ENCODE measurements at regions not wholly inside any gene's neighbourhood (a gene's known extent, or its start where the extent isn't known, plus 50 kb on each side); places are given as distances from the start of the nearest gene placed in this dataset.

DNA sequence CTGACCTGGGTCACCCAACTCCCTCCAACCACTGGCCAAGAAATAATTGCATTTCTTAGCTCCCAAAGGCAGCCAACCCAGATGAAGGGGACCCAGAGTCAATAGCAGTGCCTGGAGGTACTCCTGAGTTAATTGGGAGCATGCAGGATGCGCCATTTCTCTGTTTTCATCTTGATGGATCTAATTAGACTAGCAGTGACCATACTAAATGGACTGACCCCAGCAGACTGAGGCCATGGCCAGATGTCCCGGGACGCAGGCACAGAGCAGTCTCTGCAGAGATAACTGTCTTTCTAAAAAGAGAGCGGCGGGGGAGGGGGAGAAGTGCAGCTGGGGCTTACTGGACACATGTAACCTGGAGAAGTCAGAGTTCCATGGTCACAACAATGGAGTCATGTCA is 53.2 kb upstream of the CMKLR1 start:
- BruUV-seq (replicated peaks), result no TSS peak
- no peaks in the 10 kb centered on the region for H3K4me1 ChIP-seq (ENCODE audit: insufficient read depth, low read length, poor library complexity, severe bottlenecking)
- no peaks in the 10 kb centered on the region for H3K36me3 ChIP-seq (ENCODE audit: insufficient read depth, low read length, poor library complexity, severe bottlenecking)
- POLR2A ChIA-PET (ENCODE audit: low non-redundant PET), result no interaction called here
- H3K4me3 ChIP-seq (ENCODE audit: low read depth, low read length, poor library complexity, severe bottlenecking), result no peak overlapping the region
- no peaks in the 10 kb centered on the region for H3K27me3 ChIP-seq (replicated peaks; ENCODE audit: insufficient read depth, low read depth, low read length, poor library complexity)
- no peak overlapping the region for H3K27ac ChIP-seq (ENCODE audit: low read depth, low read length, poor library complexity, severe bottlenecking)
- TF ChIP-seq EZH2 (IDR thresholded peaks at IDR 0.05; ENCODE audit: borderline replicate concordance, low read depth, low read length, poor library complexity, severe bottlenecking), result no peak
- no peak for TF ChIP-seq CTCF (conservative IDR thresholded peaks at IDR 0.05; ENCODE audit: low read depth, low read length)
- no peaks in the 10 kb centered on the region for H3K9me3 ChIP-seq (ENCODE audit: low read depth, low read length, poor library complexity, severe bottlenecking)
- intact Hi-C loops (cut with micrococcal nuclease; ENCODE audit: unreplicated experiment), result no loop called here
- no peak for DNase-seq (ENCODE audit: low spot score)
- CTCF ChIA-PET, result no interaction called here

- intact Hi-C loops (cut with micrococcal nuclease; ENCODE audit: unreplicated experiment), result no loop called here
- no TSS peak for BruUV-seq (replicated peaks)
These were observed 51.5 kb upstream of the CMKLR1 start for GRCh38 chr12:108390495-108391203.

DNA sequence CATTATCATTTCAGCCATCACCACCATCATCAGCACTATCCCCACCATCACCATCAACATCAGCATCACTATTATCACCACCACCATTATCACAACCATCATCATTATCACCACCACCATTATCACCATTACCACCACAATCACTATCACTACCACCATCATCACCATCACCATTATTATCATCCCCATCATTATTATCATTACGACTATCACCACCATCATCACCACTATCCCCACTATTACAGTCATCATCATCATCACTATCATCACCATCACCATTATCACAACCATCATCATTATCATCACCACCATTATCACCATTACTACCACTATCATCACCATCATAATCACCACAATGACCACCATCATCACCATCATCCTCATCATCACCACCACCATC is 50.4 kb upstream of the CMKLR1 start:
- Histone ChIP-seq H3K9me3 (ENCODE audit: low read depth, low read length, poor library complexity, severe bottlenecking) (no peaks in the 10 kb centered on the region), H3K4me1 (ENCODE audit: insufficient read depth, low read length, poor library complexity, severe bottlenecking) (no peaks in the 10 kb centered on the region), H3K4me3 (ENCODE audit: low read depth, low read length, poor library complexity, severe bottlenecking) (no peak overlapping the region), H3K36me3 (ENCODE audit: insufficient read depth, low read length, poor library complexity, severe bottlenecking) (no peaks in the 10 kb centered on the region), H3K27me3 (replicated peaks; ENCODE audit: insufficient read depth, low read depth, low read length, poor library complexity) (no peaks in the 10 kb centered on the region), H3K27ac (ENCODE audit: low read depth, low read length, poor library complexity, severe bottlenecking) (no peak overlapping the region)
- intact Hi-C loops (cut with micrococcal nuclease; ENCODE audit: unreplicated experiment), result no loop called here
- TF ChIP-seq CTCF (conservative IDR thresholded peaks at IDR 0.05; ENCODE audit: low read depth, low read length), result no peak
- TF ChIP-seq EZH2 (IDR thresholded peaks at IDR 0.05; ENCODE audit: borderline replicate concordance, low read depth, low read length, poor library complexity, severe bottlenecking), result no peak
- ChIA-PET POLR2A (ENCODE audit: low non-redundant PET) (no interaction called here), CTCF (no interaction called here)
- DNase-seq (ENCODE audit: low spot score), result no peak
- BruUV-seq (replicated peaks), result no TSS peak

More at GRCh38 chr12:108390495-108391203, 51.5 kb upstream of the CMKLR1 start:
- TF ChIP-seq CTCF (conservative IDR thresholded peaks at IDR 0.05; ENCODE audit: low read depth, low read length), result no peak
- Histone ChIP-seq H3K9me3 (ENCODE audit: low read depth, low read length, poor library complexity, severe bottlenecking) (no peaks in the 10 kb centered on the region), H3K27ac (ENCODE audit: low read depth, low read length, poor library complexity, severe bottlenecking) (no peak overlapping the region), H3K4me3 (ENCODE audit: low read depth, low read length, poor library complexity, severe bottlenecking) (no peak overlapping the region), H3K27me3 (replicated peaks; ENCODE audit: insufficient read depth, low read depth, low read length, poor library complexity) (no peaks in the 10 kb centered on the region), H3K36me3 (ENCODE audit: insufficient read depth, low read length, poor library complexity, severe bottlenecking) (no peaks in the 10 kb centered on the region), H3K4me1 (ENCODE audit: insufficient read depth, low read length, poor library complexity, severe bottlenecking) (no peaks in the 10 kb centered on the region)
- POLR2A ChIA-PET (ENCODE audit: low non-redundant PET), result no interaction called here
- peak; percentile 28 for DNase-seq (ENCODE audit: low spot score)
- CTCF ChIA-PET, result no interaction called here
